ENCODE measurements at regions not wholly inside any gene's neighbourhood (a gene's known extent, or its start where the extent isn't known, plus 50 kb on each side); places are given as distances from the start of the nearest gene placed in this dataset.

GRCh38 chr13:85640727-85641126, 158.5 kb downstream of the SLITRK6 start:
- TF ChIP-seq CTCF (IDR thresholded peaks at IDR 0.05; ENCODE audit: poor library complexity) (no peak), EZH2 (IDR thresholded peaks at IDR 0.05; ENCODE audit: borderline replicate concordance) (no peak), EZH2phosphoT487 (IDR thresholded peaks at IDR 0.05; ENCODE audit: low read depth, severe bottlenecking, unreplicated experiment) (no peak)
